Stimulated activated CD8-positive, alpha-beta memory T cell treated with anti-CD3 and anti-CD28 coated beads, Interleukin-12 subunit alpha, Interleukin-12 subunit beta, amount 100 ng/mL, for 24 hours (primary cell): ENCODE measurements at regions not wholly inside any gene's neighbourhood (a gene's known extent, or its start where the extent isn't known, plus 50 kb on each side); places are given as distances from the start of the nearest gene placed in this dataset.

Experiments
- DNase-seq: peaks from one replicate; pipeline ENCODE4 v3.0.0-alpha.2; 2020; ENCODE audit errors: extremely low read depth

DNA sequence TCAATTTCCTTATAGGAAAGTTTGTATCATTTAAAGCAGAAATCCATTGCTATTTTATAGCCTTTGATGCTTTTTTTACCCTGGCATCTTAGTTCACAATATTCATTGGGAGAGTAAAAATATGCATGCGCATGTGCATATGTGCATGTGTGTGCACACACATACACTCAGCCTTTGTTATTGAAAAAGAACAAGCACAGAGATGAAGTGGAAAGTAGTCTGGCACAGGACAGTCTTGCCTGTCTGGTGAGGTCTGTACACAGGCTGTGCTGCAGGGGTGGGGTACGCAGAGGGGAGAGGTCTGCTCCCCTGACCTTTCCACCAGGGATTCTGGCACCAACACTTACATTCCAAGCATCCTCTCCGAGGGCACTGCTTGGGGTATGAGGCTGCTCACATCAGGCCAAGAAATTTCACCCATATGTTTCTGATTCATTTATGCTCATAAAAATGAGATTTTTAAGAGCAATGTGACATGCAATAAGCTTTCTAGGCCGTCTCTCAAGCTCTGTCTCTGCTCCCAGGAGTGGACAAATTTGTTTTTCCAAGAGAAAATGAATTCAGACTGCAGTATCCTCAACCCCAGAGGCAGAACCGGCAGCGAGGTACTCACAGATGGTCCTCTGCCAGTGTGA, 237.2 kb downstream of the INSIG2 start:
- DNase-seq, result no peak

DNA sequence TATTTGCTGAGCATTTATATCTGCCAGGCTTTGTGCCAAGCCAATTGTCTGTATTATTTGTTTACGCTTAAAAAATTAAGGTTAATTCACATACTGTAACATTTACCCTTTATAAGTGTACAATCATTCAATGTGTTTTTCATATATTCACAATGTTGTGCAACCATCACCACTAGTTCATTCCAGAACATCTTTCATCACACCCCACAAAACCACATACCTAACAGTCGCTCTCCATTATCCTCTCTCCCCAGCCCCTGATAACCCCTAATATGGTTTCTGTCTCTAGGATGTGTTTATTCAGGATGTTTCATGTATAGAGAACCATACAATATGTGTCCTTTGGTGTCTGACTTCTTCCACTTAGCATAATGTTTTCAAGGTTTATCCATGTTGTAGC, 234.1 kb downstream of the INSIG2 start:
- no peak for DNase-seq

- no peak for DNase-seq
Measured at GRCh38 chr2:118321432-118322105, 233.3 kb downstream of the INSIG2 start.

DNA sequence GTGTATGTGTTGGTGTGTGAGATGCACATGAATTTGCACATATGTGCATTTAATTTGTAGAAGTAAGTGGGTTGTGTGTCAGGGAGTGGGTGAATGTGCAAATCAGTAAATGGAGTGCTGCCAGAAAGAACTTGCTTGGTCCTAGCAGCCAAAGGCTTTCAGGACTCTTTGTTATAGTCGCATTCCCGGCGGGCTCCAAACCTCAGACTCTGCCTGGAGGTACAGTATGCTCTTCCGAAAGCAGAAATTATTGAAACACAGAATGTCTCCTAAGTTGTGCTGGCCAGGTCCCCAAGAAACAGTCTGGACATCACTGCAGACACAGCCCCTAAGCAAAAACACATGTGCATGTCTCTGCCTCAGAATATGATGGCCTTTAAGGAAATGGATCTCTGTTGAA, 232.4 kb downstream of the INSIG2 start:
- DNase-seq, result no peak

DNA sequence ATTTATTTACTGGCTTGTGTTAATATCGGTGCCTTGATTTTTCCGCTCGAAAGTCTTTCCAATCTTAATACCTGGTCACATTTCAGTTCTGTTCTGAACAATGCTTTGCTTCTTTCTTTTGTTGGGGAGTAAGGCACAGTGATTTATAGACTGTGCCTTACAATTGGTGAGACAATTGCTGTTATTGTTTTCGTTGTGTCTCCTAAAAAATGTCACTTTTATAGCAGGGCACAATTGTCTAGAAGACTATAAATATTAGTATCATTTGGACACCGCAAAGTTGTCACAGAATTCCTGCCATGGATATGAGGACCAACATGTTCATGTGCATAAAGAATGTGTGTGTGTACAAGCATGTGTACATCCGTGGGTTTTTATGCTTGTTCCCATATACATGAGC, 231.9 kb downstream of the INSIG2 start:
- DNase-seq, result no peak

DNA sequence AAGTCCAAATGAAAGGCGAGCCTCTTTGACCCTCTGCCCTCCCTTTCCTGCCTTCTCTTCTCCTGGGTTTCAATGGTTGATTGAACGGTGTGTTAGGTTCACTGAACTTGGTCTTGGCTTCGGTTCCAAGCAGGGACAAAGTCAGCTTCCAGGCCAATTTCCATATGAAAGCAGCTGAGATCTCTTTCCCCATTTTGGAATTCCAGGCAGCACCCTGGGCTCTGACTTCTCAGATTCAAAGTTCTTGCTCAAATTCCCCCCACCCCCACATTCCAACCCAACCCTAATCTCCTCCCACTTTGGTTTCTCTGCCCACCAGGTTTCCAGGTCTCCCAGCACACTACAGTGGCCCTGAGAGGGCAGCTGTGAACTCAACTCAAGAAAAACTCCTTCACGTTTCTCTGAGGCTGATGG, 231.0 kb downstream of the INSIG2 start:
- no peak for DNase-seq

GRCh38 chr2:118315606-118316005, 227.3 kb downstream of the INSIG2 start:
- no peak for DNase-seq

DNA sequence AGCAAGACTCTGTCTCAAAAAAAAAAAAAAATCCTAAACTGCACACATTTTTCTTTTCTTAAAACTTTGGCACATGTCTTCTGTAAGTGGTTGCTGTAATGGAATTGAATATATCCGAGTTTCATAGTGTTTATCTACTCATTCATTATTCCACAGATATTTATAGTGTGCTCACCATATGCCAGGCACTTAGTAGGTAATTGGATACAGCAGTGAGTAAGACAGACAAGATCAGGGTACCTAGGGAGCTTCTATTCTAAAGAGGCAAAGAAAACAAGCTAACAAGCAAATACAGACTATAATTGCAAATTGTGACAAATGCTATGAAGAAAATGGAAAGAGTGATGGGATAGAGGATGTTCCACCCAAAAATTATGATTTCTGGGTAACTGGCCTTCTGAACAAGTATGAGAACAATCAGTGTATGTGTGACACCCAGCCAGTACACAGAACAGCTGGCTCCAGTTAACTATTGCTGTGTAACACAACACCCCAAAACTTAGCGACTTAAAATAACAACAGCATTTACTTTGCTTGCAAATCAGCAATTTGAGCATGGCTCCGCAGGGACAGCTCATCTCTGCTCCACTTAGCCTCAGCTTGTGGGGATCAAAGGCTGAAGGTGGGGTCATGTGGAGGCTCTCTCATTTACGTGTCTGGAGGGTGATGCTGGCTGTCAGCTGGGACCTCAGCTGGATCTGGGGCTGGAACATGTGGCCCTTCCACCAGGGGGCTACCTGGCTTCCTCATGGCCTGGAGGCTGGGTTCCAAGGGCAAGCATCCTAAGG, 224.9 kb downstream of the INSIG2 start:
- DNase-seq, result no peak

- DNase-seq, result no peak
Measured at GRCh38 chr2:118310681-118311429, 222.6 kb downstream of the INSIG2 start.

- peak; percentile 28 for DNase-seq
Measured at GRCh38 chr2:118309946-118310680, 221.8 kb downstream of the INSIG2 start.

GRCh38 chr2:118309257-118309945, 221.1 kb downstream of the INSIG2 start:
- DNase-seq, result no peak

DNA sequence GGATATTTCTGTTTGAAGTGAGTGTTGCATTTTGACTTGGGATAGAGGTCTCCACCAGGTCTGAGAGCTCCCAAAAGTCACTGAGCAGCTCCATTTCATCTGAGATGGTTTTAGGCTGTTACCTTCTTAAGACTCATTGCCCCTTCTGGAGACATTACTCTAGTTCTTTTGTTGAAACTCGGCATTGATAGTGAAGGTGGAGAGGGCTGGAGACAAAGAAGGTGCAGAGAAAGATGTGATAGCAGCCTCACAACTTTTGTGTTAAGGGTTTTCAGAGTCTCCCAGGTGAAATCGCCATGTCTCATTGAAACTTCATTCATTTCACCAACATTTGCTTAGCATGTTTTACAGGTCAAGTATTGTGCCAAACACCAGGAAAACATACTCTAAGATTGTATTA, 219.6 kb downstream of the INSIG2 start:
- DNase-seq, result no peak

DNA sequence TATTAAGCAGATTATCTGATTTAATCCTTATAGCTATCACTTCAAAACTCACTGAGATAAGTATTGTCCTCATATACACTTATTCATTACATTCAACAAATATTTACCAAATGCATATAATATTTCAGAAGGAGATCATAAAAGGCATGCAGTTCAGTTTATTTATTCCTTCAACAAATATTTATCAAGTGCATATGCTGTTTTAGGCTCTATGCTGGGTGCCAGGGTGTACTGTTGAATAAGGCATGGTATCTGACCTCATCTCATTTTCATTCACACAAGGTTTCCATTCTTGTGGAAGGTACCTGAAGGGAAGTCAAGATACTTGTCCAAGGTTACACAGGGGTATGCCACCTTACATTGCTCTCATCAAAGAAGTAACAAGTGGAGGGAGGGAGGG, 213.0 kb downstream of the INSIG2 start:
- no peak for DNase-seq

DNA sequence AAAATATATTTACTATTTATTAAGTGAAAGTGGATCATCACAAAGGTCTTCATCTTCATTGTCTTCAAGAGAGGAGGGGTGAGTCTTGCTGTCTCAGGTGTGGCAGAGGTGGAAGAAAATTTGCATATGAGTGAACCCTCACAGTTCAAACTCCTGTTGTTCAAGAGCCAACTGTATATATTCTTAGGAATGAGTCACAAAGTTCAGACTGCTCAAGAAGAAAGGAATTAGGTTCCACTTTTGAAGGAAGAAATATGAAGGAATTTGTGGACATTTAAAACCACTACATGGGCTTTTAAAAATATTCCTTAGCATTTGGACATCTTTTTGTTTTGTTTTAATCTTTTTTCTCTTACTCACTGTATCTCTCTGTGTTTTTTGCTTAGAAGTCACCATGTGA, 212.6 kb downstream of the INSIG2 start:
- DNase-seq, result no peak

GRCh38 chr2:118296663-118297062, 208.4 kb downstream of the INSIG2 start:
- no peak for DNase-seq

- DNase-seq, result no peak
Measured at GRCh38 chr2:118295592-118296390, 207.5 kb downstream of the INSIG2 start.

DNA sequence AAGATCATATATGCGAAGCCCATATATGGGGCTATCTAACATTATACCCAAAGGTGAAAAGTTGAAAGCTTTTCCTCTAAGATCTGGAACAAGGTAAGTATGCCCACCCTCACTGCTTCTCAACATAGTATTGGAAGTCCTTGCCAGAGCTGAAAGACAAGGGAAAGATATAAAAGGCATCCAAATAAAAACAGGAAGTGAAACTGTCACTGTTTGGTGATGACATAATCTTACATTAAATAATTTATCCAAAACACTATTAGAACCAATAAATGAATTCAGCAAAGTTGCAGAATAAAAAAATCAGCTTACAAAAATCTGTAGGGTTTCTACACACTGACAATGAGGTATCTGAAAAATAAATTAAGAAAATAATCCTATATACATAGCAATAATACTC, 205.8 kb downstream of the INSIG2 start:
- DNase-seq, result no peak

DNA sequence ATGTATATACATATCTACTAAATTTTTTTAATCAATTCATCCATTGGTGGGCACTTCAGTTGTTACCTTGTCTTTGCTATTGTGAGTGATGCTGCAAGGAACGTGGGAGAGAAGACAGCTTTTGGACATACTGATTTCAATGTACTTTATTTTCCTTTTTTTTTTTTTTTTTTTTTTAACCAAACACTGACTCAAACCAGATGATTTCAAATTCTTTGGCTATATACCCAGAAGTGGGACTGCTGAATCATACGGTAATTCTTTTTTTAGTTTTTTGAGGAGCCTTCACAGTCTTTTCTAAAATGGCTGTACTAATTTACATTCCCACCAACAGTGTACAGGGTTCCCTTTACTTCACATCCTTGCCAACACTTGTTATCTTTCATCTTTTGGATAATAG, 204.7 kb downstream of the INSIG2 start:
- no peak for DNase-seq

GRCh38 chr2:118291251-118291880, 203.1 kb downstream of the INSIG2 start:
- DNase-seq, result no peak
